Suprapubic skin (tissue), 4 donors: ENCODE measurements at regions not wholly inside any gene's neighbourhood (a gene's known extent, or its start where the extent isn't known, plus 50 kb on each side); places are given as distances from the start of the nearest gene placed in this dataset.

Experiments used
- DNase-seq, 2 donors: peaks; one replicate each; pipeline ENCODE4 v3.0.0-alpha.2; 2019; ENCODE audit warnings: low spot score in 2 of 2
- H3K27ac ChIP-seq: fragments of 200-600 bp; sonication (generic); one replicate; pipeline ENCODE4 v1.5.1; 2019
- H3K27me3 ChIP-seq: fragments of 200-600 bp; sonication (generic); one replicate; pipeline ENCODE4 v1.5.1; 2019
- H3K36me3 ChIP-seq: fragments of 200-600 bp; sonication (generic); one replicate; pipeline ENCODE4 v1.5.1; 2019
- H3K4me1 ChIP-seq: fragments of 200-600 bp; sonication (generic); one replicate; pipeline ENCODE4 v1.5.1; 2019
- H3K4me3 ChIP-seq: fragments of 200-600 bp; sonication (generic); one replicate; pipeline ENCODE4 v1.5.1; 2019; ENCODE audit warnings: mild to moderate bottlenecking
- H3K9me3 ChIP-seq: fragments of 200-600 bp; sonication (generic); one replicate; pipeline ENCODE4 v1.5.1; 2019
- EP300 ChIP-seq: sonication (generic); formaldehyde crosslinking; IDR thresholded peaks from one replicate; pipeline ENCODE4 v1.6.1; 2017; ENCODE audit warnings: antibody characterized with exemption
- POLR2A ChIP-seq, 2 donors: fragments of 450-650 bp; IDR thresholded peaks; one replicate each; pipeline ENCODE4 v1.6.1; 2017; ENCODE audit warnings: antibody characterized with exemption in 2 of 2, mild to moderate bottlenecking in 2 of 2, moderate library complexity in 2 of 2
- POLR2AphosphoS5 ChIP-seq, 3 donors: sonication (generic); formaldehyde crosslinking; IDR thresholded peaks; one replicate each; pipeline ENCODE4 v1.6.1; 2017; ENCODE audit warnings: antibody characterized with exemption in 3 of 3
- WGBS: methylation state at CpG from one replicate; pipeline ENCODE4 v1.1.5; 2018; 5-methylcytosine and 5-hydroxymethylcytosine counted together
- TF ChIP-seq, protein P1 (sequence below), 2 donors: fragments of 200-600 bp in 1 of 2; fragments of 450-650 bp in 1 of 2; sonication (generic) in 1 of 2; IDR thresholded peaks; one replicate each; pipeline ENCODE4 v1.5.1; 2016 to 2019; ENCODE audit warnings: antibody characterized with exemption in 2 of 2, mild to moderate bottlenecking in 1 of 2, moderate library complexity in 1 of 2

DNA sequence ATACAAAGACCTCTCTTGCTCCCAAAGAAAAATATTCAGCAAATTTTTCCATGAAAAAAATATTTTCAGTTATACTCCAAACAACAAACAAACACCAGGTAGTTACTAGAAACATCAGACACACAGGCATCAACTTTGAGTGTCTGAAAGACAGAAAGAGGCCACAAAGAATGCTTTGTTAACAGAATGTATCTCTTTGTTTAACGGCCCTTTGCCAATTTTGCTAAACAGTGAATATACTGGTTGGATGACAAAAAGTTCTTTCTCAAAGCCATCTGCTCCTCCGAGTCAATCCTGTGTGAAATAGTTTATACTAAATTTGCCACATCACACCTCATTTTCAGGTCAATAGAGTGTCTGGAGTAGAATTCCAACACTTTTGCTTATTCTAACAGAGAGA lies 216.7 kb upstream of the PHF14 start:
- no peak overlapping the region for H3K27ac ChIP-seq
- H3K9me3 ChIP-seq: peaks cover 23% of the 10 kb centered on the region
- no peak for DNase-seq
- no peaks in the 10 kb centered on the region for H3K4me1 ChIP-seq
- no peak overlapping the region for H3K4me3 ChIP-seq
- 77% methylated on average over 2 of the region's 2 CpGs for WGBS
- no peak for TF ChIP-seq EP300
- no peak for TF ChIP-seq POLR2A (IDR thresholded peaks at IDR 0.05)
- TF ChIP-seq POLR2AphosphoS5 (IDR thresholded peaks at IDR 0.05): no peak
- TF ChIP-seq, protein P1, sequence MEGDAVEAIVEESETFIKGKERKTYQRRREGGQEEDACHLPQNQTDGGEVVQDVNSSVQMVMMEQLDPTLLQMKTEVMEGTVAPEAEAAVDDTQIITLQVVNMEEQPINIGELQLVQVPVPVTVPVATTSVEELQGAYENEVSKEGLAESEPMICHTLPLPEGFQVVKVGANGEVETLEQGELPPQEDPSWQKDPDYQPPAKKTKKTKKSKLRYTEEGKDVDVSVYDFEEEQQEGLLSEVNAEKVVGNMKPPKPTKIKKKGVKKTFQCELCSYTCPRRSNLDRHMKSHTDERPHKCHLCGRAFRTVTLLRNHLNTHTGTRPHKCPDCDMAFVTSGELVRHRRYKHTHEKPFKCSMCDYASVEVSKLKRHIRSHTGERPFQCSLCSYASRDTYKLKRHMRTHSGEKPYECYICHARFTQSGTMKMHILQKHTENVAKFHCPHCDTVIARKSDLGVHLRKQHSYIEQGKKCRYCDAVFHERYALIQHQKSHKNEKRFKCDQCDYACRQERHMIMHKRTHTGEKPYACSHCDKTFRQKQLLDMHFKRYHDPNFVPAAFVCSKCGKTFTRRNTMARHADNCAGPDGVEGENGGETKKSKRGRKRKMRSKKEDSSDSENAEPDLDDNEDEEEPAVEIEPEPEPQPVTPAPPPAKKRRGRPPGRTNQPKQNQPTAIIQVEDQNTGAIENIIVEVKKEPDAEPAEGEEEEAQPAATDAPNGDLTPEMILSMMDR (IDR thresholded peaks at IDR 0.05): no peak
- no peaks in the 10 kb centered on the region for H3K27me3 ChIP-seq
- H3K36me3 ChIP-seq: no peaks in the 10 kb centered on the region

DNA sequence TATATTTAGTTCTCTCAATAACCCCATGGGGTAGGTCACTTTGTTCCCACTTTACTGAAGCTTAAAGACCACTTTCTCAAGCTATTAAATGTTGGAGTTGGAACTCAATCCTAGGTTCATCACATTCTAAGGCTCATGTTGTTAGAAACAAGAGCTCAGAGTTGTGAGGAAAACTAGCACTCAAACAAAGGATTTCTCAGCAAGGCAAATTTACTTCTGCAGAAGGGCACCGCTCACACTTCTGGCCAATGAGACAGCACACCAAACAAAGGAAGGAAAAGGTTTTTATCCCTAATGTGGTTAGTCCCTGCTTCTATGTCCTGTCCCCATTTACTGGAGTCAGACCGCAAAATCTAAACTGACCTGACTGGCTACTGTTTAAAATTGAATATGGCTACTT lies 214.6 kb upstream of the PHF14 start:
- H3K27me3 ChIP-seq: no peaks in the 10 kb centered on the region
- no peak for DNase-seq
- H3K4me3 ChIP-seq: no peak overlapping the region
- TF ChIP-seq POLR2AphosphoS5 (IDR thresholded peaks at IDR 0.05) (no peak), EP300 (no peak), POLR2A (IDR thresholded peaks at IDR 0.05) (no peak)
- TF ChIP-seq, protein P1 (IDR thresholded peaks at IDR 0.05): no peak
- WGBS: 93% methylated on average over 2 of the region's 2 CpGs
- no peaks in the 10 kb centered on the region for H3K4me1 ChIP-seq
- H3K36me3 ChIP-seq: no peaks in the 10 kb centered on the region
- no peak overlapping the region for H3K27ac ChIP-seq
- H3K9me3 ChIP-seq: peaks cover 23% of the 10 kb centered on the region

DNA sequence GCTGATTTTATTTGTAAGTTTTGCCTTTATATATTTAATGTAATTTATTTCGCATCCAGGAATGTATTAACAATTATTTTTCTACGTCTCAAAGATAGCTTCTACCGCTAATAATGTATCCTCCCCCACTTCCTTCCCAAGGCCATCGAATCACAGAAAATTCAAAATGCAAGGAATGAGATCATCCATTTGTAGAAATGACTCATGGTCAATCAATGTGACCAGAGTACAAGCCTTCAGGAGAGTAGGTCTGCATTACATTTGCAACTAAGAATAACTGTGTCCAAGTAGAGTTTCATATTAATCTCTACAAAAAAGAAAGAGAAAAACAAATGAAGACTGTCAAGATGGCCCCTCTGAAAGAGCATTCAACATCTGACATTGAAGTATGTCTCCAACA lies 205.9 kb upstream of the PHF14 start:
- H3K36me3 ChIP-seq: no peaks in the 10 kb centered on the region
- 85% methylated on average over 4 of the region's 4 CpGs for WGBS
- no peaks in the 10 kb centered on the region for H3K9me3 ChIP-seq
- no peak overlapping the region for H3K27ac ChIP-seq
- DNase-seq: no peak
- H3K4me1 ChIP-seq: no peaks in the 10 kb centered on the region
- H3K27me3 ChIP-seq: no peaks in the 10 kb centered on the region
- TF ChIP-seq POLR2A (IDR thresholded peaks at IDR 0.05) (no peak), EP300 (no peak), POLR2AphosphoS5 (IDR thresholded peaks at IDR 0.05) (no peak)
- TF ChIP-seq, protein P1 (IDR thresholded peaks at IDR 0.05): no peak
- no peak overlapping the region for H3K4me3 ChIP-seq

DNA sequence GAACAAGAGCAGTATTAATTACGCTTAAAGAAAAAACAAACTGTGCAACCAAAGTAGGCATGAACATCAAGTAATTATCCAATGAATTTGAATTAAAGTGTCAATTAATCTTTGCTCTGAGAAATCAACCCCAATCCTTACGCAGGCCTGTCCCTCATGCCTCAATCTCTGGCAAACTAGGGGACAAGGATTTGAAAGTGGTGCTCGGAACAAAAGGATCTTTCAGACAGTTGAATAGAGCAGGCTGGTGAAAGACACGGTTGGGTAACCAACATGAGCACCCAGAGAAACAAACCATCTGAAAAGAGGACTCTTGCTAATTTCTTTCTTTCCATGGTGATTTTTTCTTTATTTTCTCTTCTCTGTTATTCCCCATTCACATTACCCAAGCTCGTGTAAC lies 203.5 kb upstream of the PHF14 start:
- Histone ChIP-seq H3K36me3 (no peaks in the 10 kb centered on the region), H3K4me1 (no peaks in the 10 kb centered on the region), H3K4me3 (no peak overlapping the region), H3K9me3 (no peaks in the 10 kb centered on the region), H3K27me3 (no peaks in the 10 kb centered on the region), H3K27ac (no peak overlapping the region)
- TF ChIP-seq POLR2A (IDR thresholded peaks at IDR 0.05) (no peak), POLR2AphosphoS5 (IDR thresholded peaks at IDR 0.05) (no peak), EP300 (no peak)
- TF ChIP-seq, protein P1 (IDR thresholded peaks at IDR 0.05): no peak
- 90% methylated on average over 5 of the region's 5 CpGs for WGBS
- DNase-seq: no peak

DNA sequence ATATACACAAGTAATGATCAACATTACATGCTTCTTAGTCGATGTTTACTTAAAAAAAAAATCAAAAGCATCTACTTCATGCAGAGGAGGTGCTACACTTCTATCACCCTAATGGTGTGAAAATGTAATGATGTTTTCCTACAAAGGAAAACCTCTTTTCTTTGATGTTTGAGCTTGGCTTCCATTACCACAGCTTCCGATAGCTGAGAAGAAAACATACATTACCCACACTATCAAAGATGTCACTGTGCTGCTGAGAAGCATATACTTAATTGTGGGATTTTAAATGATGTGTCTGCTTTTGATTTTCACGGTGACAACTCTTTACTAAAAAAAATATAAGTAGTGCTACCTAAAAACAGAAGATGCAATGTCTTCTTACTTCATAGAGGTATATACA lies 200.2 kb upstream of the PHF14 start:
- Histone ChIP-seq H3K4me1 (no peaks in the 10 kb centered on the region), H3K27me3 (no peaks in the 10 kb centered on the region), H3K27ac (no peak overlapping the region), H3K4me3 (no peak overlapping the region), H3K36me3 (no peaks in the 10 kb centered on the region), H3K9me3 (no peaks in the 10 kb centered on the region)
- WGBS: 80% methylated on average over 3 of the region's 3 CpGs
- TF ChIP-seq EP300 (no peak), POLR2AphosphoS5 (IDR thresholded peaks at IDR 0.05) (no peak), POLR2A (IDR thresholded peaks at IDR 0.05) (no peak)
- TF ChIP-seq, protein P1 (IDR thresholded peaks at IDR 0.05): no peak
- no peak for DNase-seq
